T-helper 2 cell treated with Interferon-gamma antibody and Interleukin-4, amounts not matched to agents 5 μg/mL and 100 μg/mL, for 36 hours (primary cell): ENCODE measurements at regions not wholly inside any gene's neighbourhood (a gene's known extent, or its start where the extent isn't known, plus 50 kb on each side); places are given as distances from the start of the nearest gene placed in this dataset.

Experiments
- DNase-seq: peaks from one replicate; pipeline ENCODE4 v3.0.0; 2021; ENCODE audit warnings: low spot score
- H3K27ac Mint-ChIP-seq: one replicate; pipeline ENCODE4 v1.8.0; 2021; ENCODE audit warnings: mild to moderate bottlenecking, mixed read lengths
- H3K27me3 Mint-ChIP-seq: one replicate; pipeline ENCODE4 v1.8.0; 2021; ENCODE audit warnings: low read depth, mixed read lengths
- H3K36me3 Mint-ChIP-seq: one replicate; pipeline ENCODE4 v1.8.0; 2021; ENCODE audit warnings: low read depth, mixed read lengths
- H3K4me1 Mint-ChIP-seq: one replicate; pipeline ENCODE4 v1.8.0; 2021; ENCODE audit warnings: low read depth, mixed read lengths
- H3K4me3 Mint-ChIP-seq: one replicate; pipeline ENCODE4 v1.8.0; 2022; ENCODE audit warnings: mild to moderate bottlenecking, moderate library complexity, mixed read lengths
- H3K9me3 Mint-ChIP-seq: one replicate; pipeline ENCODE4 v1.8.0; 2021; ENCODE audit warnings: mixed read lengths

- peaks cover 5% of the 10 kb centered on the region for H3K36me3 Mint-ChIP-seq
- no peaks in the 10 kb centered on the region for H3K27me3 Mint-ChIP-seq
- H3K9me3 Mint-ChIP-seq = peaks cover 12% of the 10 kb centered on the region
- H3K4me1 Mint-ChIP-seq = peaks cover 2% of the 10 kb centered on the region
- no peak overlapping the region for H3K4me3 Mint-ChIP-seq
- H3K27ac Mint-ChIP-seq = no peak overlapping the region
- DNase-seq = no peak
Measured at GRCh38 chr3:188025555-188025954, 128.4 kb upstream of the LPP start.

GRCh38 chr3:188026191-188026968 is 127.6 kb upstream of the LPP start:
- Mint-ChIP-seq H3K4me1 (peaks cover 5% of the 10 kb centered on the region), H3K27ac (no peak overlapping the region), H3K27me3 (peaks cover 2% of the 10 kb centered on the region), H3K4me3 (no peak overlapping the region), H3K36me3 (no peaks in the 10 kb centered on the region), H3K9me3 (peaks cover 5% of the 10 kb centered on the region)
- no peak for DNase-seq

- Mint-ChIP-seq H3K36me3 (peaks cover 2% of the 10 kb centered on the region), H3K27ac (no peak overlapping the region), H3K9me3 (peaks cover 15% of the 10 kb centered on the region), H3K4me1 (peaks cover 8% of the 10 kb centered on the region), H3K4me3 (no peak overlapping the region), H3K27me3 (peaks cover 9% of the 10 kb centered on the region)
- no peak for DNase-seq
Measured at GRCh38 chr3:188031121-188031520, 122.8 kb upstream of the LPP start.

GRCh38 chr3:188034989-188035388 is 119.0 kb upstream of the LPP start:
- Mint-ChIP-seq H3K27ac (no peak overlapping the region), H3K9me3 (peaks cover 15% of the 10 kb centered on the region), H3K36me3 (peaks cover 2% of the 10 kb centered on the region), H3K4me3 (no peak overlapping the region), H3K27me3 (peaks cover 9% of the 10 kb centered on the region), H3K4me1 (peaks cover 8% of the 10 kb centered on the region)
- DNase-seq = no peak

- H3K4me1 Mint-ChIP-seq = peaks cover 8% of the 10 kb centered on the region
- H3K27me3 Mint-ChIP-seq = peaks cover 7% of the 10 kb centered on the region
- H3K4me3 Mint-ChIP-seq = no peak overlapping the region
- DNase-seq = no peak
- peaks cover 2% of the 10 kb centered on the region for H3K36me3 Mint-ChIP-seq
- peaks cover 15% of the 10 kb centered on the region for H3K9me3 Mint-ChIP-seq
- no peak overlapping the region for H3K27ac Mint-ChIP-seq
Measured at GRCh38 chr3:188036375-188037194, 117.4 kb upstream of the LPP start.

- Mint-ChIP-seq H3K27ac (no peak overlapping the region), H3K9me3 (peaks cover 14% of the 10 kb centered on the region), H3K36me3 (peaks cover 2% of the 10 kb centered on the region), H3K4me1 (peaks cover 8% of the 10 kb centered on the region), H3K27me3 (peaks cover 8% of the 10 kb centered on the region), H3K4me3 (no peak overlapping the region)
- DNase-seq = no peak
Measured at GRCh38 chr3:188037195-188037718, 116.7 kb upstream of the LPP start.

GRCh38 chr3:188037965-188038581 is 115.9 kb upstream of the LPP start:
- DNase-seq = no peak
- H3K27me3 Mint-ChIP-seq = peaks cover 13% of the 10 kb centered on the region
- H3K36me3 Mint-ChIP-seq = no peaks in the 10 kb centered on the region
- no peak overlapping the region for H3K4me3 Mint-ChIP-seq
- H3K27ac Mint-ChIP-seq = no peak overlapping the region
- H3K4me1 Mint-ChIP-seq = peaks cover 8% of the 10 kb centered on the region
- H3K9me3 Mint-ChIP-seq = peaks cover 8% of the 10 kb centered on the region

- H3K27me3 Mint-ChIP-seq = peaks cover 12% of the 10 kb centered on the region
- DNase-seq = no peak
- peaks cover 15% of the 10 kb centered on the region for H3K4me1 Mint-ChIP-seq
- H3K4me3 Mint-ChIP-seq = no peak overlapping the region
- no peak overlapping the region for H3K27ac Mint-ChIP-seq
- no peaks in the 10 kb centered on the region for H3K9me3 Mint-ChIP-seq
- H3K36me3 Mint-ChIP-seq = no peaks in the 10 kb centered on the region
Measured at GRCh38 chr3:188041193-188041592, 112.8 kb upstream of the LPP start.

GRCh38 chr3:188041895-188042294 is 112.1 kb upstream of the LPP start:
- Mint-ChIP-seq H3K4me1 (peaks cover 15% of the 10 kb centered on the region), H3K36me3 (no peaks in the 10 kb centered on the region), H3K27ac (no peak overlapping the region), H3K9me3 (no peaks in the 10 kb centered on the region), H3K4me3 (no peak overlapping the region), H3K27me3 (peaks cover 12% of the 10 kb centered on the region)
- DNase-seq = no peak

- Mint-ChIP-seq H3K4me1 (peaks cover 16% of the 10 kb centered on the region), H3K36me3 (no peaks in the 10 kb centered on the region), H3K27ac (no peak overlapping the region), H3K9me3 (no peaks in the 10 kb centered on the region), H3K4me3 (no peak overlapping the region), H3K27me3 (peaks cover 12% of the 10 kb centered on the region)
- no peak for DNase-seq
Measured at GRCh38 chr3:188042466-188042865, 111.5 kb upstream of the LPP start.

- no peaks in the 10 kb centered on the region for H3K36me3 Mint-ChIP-seq
- peaks cover 19% of the 10 kb centered on the region for H3K4me1 Mint-ChIP-seq
- no peak for DNase-seq
- no peaks in the 10 kb centered on the region for H3K9me3 Mint-ChIP-seq
- no peak overlapping the region for H3K4me3 Mint-ChIP-seq
- H3K27ac Mint-ChIP-seq = no peak overlapping the region
- H3K27me3 Mint-ChIP-seq = peaks cover 12% of the 10 kb centered on the region
Measured at GRCh38 chr3:188043891-188044290, 110.1 kb upstream of the LPP start.

GRCh38 chr3:188046561-188047211 is 107.3 kb upstream of the LPP start:
- Mint-ChIP-seq H3K4me3 (no peak overlapping the region), H3K36me3 (no peaks in the 10 kb centered on the region), H3K9me3 (no peaks in the 10 kb centered on the region), H3K4me1 (peaks cover 26% of the 10 kb centered on the region), H3K27ac (no peak overlapping the region), H3K27me3 (peaks cover 12% of the 10 kb centered on the region)
- DNase-seq = no peak

- no peak for DNase-seq
- Mint-ChIP-seq H3K27ac (no peak overlapping the region), H3K4me3 (no peak overlapping the region), H3K9me3 (no peaks in the 10 kb centered on the region), H3K4me1 (peaks cover 26% of the 10 kb centered on the region), H3K36me3 (no peaks in the 10 kb centered on the region), H3K27me3 (peaks cover 7% of the 10 kb centered on the region)
Measured at GRCh38 chr3:188047536-188047935, 106.4 kb upstream of the LPP start.
